ENCODE measurements at regions not wholly inside any gene's neighbourhood (a gene's known extent, or its start where the extent isn't known, plus 50 kb on each side); places are given as distances from the start of the nearest gene placed in this dataset.
A peak's percentile ranks its signal among the peaks of the same experiment; 100 is the strongest.

DNA sequence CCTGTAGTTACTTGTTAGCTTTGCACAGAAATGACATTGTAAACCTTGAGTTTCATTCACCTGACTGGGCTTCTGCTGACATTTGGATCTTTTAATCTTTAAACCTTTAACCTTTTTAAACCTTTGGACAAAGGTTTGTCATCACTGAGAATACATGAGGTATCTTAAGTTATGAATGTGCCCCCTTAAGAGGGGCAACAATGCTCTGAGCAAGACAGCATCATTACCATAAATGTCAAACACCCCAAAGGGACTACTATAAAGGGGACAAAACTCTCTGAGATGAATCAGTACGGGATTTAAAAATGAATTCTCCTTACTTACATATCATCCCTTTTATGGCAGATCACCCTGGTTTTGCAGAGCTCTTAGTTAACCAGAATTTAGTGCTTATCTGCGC, 203.3 kb downstream of the COG6 start:
- no peak for DNase-seq (ENCODE audit: low read depth)

DNA sequence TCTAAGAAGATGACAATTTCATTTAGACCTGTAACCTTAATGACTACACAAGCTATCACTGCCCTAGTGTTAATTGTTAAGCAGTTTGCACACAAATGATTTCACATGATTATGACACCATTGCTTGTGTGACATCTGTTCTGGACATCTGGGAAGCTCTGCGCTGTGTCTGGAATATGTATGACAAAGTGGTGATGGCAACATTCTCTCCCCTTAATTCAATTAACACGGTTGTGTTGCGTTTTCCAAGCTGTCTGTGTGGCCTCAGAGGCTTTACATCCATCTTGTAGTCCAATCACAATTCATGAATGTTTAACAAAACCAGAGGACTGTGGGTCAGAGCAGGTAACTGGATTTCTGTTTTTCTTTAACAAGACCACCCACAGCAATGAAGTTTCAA, 204.4 kb downstream of the COG6 start:
- no peak for DNase-seq (ENCODE audit: low read depth)

DNA sequence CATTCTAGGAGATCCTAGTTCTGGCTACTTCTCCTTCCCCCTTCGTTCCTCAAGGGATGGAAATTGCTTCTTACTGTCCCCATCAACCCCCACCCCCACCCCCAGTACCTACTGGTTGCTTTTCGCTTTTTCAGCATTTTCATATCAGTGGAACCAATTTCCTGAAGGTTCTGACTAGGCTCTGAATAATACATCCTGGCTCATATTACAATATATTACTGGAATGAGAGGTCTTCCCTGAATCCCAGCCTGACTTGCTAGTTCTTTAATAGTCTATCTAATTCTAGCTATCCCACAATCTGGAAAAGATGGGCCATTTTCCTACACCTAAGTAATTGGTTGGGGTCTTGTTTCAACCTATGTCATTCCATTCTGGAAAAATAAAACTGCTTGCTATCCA, 207.4 kb downstream of the COG6 start:
- DNase-seq (ENCODE audit: low read depth): no peak

DNA sequence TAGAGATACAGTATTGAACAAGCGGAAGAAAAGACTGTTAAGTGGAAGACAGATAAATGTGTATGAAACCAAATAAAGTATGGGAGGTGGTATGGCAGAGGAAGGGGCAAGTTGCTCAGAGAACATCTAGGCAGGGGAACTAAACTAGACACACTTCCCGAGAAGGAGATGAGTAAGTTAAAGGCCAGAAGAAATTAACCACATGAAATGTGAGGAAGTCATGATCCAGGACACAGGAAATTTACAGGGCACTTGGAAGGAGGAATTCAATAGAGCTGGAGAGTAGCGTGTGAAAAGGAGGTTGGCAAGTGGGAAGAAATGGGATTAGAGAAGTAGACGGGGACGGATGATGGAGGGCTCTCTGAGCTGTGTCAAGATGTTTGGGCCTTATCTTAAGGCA, 208.8 kb downstream of the COG6 start:
- no peak for DNase-seq (ENCODE audit: low read depth)

DNA sequence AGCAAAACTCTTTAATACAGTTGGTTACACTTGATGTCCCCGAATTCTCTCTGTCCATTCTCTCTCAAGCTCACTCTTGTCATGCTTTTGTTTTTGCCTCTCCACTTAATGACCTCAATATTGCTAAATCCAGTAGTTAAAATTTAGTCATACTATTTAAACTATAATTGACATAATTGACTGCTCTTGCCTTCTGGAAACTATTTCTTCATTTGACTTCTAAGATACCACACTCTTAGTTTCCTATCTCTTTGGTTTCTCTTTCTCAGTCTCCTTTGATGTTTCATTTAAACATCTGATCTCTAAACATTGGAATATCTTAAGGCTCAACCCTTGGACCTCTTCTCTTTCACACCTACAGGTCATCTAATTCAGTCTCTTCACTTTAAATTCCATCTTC, 211.3 kb downstream of the COG6 start:
- DNase-seq (ENCODE audit: low read depth): no peak

DNA sequence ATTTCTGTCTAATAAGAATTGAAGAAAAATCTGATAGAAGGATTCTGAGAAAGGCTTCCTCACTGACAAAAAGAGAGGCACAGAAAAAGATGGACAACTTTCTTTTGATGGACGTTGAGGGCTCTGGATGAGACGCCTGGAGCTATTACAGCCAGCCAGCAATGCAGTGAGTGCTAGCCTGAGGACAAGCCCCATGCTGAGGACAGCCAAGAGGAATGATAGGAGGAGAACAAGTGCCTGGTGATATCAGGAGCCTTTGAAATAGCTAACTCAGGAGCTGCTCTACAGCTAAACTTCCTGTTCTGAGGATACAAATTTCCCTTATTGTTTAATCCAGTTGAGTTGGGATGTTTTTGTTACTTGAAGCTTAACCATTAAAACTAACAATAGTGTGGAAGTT, 212.3 kb downstream of the COG6 start:
- no peak for DNase-seq (ENCODE audit: low read depth)

DNA sequence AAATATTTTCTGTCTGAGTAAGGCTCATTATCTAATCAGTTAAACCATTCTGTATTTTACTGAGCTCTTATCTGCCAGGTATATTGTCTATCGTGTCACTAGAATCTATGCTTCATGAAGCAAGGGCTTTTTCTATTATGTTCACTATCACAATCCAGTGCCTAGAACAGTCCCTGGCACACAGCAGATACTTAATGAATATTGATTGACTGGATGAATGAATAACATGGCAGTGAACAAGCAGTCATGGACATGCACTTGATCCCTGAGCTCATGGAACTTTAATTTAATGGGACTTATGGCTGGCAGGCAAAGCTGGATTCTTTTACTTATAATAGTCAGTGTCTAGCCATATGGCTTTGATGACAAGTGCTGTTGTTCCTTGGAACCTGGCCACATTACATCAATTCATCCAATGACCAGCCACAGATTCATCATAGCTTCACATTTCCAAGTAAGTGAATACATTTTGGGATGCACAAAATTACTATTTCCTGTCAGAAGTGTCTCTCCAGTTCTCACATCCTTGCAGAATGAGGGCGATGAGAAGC, 214.8 kb downstream of the COG6 start:
- no peak for DNase-seq (ENCODE audit: low read depth)

DNA sequence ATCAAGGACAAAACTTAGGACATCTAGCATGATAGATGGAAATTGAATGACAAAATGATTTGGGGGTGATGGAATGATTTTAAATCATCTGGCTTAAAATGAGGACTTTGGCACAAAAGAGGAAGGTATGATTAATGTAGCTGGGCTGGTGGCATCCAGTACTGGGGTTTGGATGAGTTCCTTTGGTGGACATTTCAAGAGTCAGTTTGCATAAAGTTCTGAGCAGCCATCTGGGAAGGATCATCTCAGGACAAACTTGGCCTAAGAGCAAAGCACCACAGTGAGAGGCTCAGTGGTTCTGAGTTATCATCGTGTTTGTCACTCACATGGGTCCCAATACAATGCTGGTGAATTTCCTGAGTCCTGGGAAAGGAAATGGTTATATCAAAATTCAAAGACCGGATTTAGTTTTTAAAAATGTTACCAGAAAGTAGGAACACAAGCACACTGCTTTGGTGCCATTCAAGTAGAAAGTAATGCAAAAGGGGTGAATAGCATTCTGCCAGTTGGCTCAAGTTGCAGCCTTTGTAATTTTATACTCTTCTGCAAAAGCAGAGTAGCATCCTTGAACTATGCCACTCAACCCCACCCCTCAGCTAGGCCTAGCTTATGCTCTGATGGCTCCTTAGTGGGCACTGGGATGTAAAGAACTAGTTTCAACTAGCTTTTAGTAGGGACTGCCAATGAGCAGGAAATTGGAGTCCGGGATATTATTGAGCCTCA, 219.0 kb downstream of the COG6 start:
- no peak for DNase-seq (ENCODE audit: low read depth)

DNA sequence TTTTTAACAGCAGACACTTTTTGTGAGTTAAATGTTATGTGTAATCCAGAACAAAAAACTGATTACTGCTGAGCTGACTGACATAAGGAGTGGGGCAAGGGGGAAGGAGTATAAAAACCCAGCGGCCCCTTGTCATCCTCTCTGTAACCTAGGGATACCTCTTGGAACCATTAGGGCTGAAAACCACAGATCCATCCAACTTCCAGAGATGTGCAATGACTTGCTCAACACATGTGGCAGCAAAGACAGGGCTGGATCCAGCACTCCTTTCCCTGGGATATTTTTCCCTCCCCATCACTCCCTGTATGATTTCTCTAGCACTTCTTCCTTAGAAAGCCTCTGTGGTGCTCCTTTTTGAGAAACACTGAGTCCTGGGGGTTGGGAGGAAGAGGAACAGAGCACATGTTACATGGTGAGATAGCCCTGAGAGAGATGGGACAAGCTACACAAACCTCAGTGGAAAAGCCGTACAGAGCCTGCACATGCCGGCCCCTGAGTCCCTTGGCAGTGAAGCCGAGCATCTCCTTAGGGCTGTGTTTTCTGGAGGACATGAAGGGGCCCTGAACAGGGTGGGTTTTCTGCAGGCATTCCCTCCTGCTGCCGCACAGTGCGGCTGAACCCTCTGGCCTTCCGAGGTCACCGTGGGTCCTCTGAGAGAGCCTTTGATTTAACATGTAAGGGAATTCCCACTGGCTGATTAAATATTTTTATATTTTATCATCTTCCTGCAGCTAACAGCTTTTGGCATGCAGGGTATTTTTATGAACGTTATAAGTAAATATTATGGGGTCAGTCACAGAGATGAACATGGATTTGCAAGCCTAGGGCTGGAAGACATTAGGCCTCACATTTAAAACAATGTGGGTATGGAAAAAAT, 219.9 kb downstream of the COG6 start:
- no peak for DNase-seq (ENCODE audit: low read depth)

DNA sequence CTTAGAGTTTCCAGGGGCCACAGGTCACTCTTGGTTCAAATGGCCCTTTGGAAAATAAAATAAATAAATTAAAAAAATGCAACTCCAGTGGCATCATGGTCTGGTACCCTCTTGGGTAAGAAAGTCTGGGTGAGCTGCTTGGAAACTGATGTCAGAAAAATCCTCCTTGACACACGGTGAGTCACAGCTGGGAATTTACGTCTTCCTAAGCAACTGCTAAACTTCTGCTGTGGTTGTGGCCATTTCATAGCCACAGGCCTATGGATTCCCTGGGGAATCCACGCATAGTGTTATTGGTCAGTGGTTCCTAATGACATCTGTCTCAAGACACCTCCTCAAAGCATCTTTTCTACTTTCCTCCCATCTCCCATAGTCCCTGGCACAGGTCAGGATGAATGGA, 220.8 kb downstream of the COG6 start:
- DNase-seq (ENCODE audit: low read depth): peak; percentile 84

DNA sequence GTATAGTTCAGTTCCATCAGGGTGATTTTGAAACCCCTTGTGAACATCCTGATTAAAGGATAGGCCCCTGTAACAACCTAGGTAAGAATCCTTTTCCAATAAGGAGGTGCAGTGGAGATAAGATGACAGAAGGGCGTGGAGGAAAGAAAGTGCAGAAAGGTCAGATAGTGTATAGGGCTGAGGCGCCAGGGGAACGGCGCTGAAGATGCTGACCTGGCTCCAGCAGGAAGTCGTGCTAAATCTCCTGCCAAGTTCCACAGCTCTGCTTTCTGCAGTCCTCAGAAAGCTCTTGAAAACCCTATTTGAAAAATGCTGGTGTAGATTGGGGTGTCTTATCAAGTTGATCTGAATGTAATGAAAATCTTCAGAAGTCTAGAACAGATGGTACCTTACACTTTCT, 221.7 kb downstream of the COG6 start:
- no peak for DNase-seq (ENCODE audit: low read depth)

DNA sequence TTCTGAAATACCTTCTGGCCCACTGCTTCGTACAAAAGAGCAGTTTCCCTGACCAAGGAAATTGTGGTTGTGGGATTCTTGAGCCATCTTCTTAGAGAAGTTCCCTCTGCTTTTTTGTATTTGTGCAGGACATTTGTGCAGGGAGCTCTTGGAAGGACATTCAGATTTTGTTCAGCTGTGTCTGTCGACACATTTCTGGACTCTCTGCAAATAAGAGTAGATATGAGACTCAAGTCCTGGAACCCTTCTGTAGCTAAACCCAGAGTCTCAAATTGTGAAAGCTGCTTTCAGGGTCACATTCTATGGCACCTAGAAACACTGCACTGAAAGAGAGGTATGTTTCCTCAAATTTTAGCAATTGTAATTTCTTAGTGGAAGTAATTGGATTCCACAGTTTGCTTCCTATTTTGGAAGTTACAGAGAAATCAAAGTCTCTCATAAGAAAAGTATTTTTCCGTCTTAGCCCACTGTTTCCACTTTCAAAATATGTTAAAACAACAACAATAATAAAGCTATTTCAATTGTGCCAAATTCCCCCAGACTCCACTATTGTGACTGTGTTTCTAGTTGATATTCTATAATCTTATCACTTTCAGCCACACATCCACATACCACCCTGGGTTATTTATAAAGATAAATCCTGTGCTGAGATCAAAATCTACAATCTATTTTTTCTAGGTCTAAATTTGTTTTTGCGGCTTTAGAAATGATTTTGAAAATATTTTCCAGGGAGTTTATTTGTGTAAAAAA, 224.0 kb downstream of the COG6 start:
- DNase-seq (ENCODE audit: low read depth): no peak

DNA sequence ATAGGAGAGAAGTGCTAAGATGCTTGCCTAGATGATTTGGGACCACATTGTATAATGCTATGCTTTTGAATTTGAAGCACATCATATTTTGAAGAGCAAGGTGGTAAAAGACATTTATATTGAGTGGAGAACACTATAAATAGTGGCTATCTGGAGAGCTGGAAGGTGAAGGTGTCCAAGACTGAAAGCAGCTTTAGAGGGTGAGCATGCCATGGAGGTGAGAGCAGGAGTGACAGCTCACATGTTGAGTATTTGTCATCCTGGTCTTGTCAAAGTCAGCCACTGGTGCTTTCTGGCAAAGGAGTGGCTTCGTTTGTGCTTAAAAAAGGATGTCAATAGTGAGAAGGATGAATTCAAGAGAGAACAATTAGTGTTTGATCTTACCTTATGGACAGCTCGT, 225.9 kb downstream of the COG6 start:
- no peak for DNase-seq (ENCODE audit: low read depth)

DNA sequence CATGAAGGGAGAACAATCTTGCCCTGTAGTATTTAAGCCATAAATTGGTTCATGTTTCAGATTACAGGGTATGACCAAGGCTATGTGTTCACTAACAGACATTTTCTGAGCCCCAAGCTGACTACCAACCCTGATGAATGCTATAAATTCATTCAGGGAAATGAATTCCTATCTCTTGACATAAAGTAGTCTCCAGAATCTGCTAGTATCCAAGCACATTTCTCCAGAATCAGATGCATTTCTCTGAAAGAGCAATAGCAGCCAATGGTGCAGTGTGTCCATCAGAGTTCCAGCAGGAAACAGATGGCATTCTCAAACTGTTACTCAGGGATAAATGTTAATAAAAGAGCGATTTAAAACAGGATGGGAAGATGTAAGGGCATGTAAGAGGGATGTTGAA, 226.4 kb downstream of the COG6 start:
- no peak for DNase-seq (ENCODE audit: low read depth)

DNA sequence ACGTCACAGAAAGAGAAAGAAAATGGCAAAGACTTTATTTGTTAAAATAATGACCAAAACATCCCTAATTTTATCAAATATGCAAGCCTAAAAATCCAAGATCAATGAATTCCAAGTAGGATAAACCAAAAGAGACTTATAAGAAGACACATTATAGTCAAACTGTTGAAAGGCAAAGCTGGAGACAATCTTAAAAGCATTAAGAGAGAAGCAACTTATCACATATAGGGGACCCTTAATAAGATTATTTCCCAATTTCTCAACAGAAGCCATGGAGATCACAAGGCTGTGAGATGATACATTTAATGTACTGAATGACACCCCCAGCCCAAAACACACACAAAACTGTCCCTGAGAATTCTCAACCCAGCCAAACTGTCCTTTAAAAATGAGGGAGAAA, 228.7 kb downstream of the COG6 start:
- DNase-seq (ENCODE audit: low read depth): no peak

DNA sequence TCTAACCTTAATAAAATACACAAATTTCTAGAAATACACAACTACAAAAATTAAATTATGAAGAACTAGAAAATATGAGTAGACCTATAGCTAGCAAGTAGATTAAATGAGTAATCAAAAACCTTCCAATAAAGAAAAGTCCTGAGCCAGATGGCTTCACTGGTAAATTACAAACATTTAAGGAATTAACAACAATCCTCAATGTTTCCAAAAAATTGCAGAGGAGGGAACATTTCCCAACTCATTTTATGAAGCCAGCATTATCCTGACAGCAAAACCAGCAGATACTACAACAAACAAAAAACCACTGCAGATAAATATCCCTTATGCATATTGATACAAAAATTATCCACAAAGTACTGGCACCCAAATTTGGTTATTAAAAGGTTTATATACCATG, 230.9 kb downstream of the COG6 start:
- no peak for DNase-seq (ENCODE audit: low read depth)

DNA sequence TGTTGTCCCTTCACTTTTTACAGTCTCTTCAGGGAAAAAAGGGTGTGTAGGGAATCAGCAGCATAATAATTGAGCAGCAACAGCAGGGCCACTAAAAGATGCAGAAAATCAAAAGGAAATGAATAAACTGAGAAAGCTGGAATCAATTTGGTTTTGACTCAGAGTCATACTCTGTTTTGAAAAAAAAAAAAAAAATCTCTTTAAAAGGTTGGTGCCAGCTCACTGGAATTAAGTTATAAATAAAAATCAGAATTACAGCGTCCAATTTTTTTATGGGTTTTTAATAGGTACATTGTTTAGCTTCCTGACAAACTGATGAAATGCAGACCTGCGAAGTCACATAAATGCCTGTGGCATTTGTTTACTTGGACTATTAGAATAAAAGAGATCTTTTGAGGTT, 231.9 kb downstream of the COG6 start:
- no peak for DNase-seq (ENCODE audit: low read depth)

DNA sequence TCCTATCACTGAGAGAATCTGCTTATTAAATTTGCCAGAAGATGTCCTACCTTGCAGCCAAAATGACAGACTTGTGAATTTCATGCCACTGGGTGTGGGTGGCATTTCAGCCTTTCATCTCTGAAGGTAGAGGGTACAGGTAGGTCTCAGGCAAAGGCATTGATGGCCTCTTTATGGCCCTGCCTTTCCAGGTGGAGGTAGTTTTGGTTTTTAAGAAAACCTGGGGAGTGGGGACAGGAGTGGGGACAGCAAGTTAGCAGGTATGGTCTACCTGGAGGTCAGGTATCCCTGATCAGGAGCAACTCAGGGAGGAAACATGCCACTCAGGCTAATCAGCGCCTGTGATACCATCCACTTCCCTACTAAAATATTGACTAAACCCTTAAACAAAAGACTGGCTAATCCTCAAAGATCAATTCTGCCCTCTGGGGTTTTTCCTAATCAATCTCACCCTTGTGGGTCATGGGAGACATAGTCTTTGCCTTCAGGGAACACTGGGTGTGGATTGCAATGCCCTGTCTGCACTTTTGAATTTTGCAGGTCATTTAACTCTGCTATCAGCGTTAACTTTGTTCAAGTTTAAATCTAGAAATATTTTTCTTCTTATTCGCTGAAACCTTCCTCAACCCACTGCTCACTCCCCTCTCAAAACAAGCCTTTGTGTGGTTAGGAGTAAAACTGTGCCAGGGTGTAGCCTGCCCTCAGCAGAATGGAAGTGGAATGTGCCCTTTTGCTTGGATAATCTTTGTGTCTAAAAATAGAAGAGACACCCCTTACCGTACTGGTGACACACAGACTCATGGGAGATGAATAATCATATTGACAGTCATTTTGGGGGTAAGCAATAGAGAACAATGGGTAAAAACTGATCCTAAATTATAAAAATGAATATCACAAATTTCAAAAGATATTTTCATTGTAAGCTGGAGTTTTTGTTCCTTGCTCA, 233.7 kb downstream of the COG6 start:
- DNase-seq (ENCODE audit: low read depth): no peak

DNA sequence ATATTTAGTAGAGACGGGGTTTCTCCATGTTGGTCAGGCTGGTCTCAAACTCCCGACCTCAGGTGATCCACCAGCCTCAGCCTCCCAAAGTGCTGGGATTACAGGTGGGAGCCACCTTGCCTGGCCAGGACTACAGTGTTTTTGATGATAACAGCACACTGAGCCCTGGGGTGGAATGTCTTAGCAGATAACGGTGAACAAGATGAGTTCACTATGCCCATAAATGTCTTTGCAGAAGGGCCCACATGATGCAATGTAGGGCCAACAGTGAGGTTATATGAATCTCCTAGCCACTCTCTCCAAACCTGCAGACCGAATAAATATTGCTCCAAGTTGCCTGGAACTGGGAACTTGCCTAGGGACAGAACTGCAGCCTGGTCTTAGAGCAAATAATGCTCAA, 235.1 kb downstream of the COG6 start:
- DNase-seq (ENCODE audit: low read depth): no peak

DNA sequence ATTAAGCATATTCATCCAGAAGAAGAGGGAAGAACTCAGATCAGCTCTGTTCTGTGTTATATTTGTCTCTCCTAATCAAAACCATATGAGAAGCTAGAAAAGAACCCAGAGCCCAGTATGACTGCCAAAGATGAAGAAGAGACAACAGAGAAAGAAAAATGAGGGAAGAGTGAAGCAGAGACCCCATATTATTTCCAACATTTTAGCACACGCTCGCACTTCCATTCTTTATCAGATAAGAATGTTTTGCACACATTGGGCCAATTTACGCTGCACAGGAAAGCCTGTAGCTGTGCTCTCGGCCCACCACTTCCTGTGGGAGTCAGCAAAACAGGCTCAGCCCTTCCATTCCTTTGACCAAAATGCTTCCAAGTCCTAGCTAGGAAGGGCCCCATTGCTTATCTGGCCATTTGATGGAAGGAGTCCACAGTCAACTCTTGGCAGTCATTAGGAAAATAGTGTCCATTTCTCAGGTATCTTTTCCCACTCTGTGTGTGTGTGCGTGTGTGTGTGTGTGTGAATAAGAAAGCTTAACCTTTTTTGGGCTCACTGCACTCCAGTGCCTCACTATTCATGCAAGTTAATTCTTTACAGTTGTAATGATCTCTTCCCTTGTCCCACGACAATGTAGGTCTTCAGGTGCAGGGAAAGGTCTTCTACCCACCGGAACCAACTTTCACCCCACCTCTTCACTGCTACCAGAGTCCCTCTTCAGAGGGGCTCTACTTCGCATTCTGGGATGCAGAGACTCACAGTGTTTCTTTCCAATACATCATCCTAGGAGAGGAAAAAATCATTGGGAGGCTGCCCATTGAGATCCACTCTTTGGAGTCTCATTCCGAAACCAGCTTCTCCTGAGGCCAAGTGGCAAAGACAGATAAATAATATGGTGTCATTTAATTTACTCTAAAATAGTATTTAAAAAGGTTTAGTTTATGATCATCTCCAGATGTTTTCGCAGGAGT, 237.5 kb downstream of the COG6 start:
- no peak for DNase-seq (ENCODE audit: low read depth)
